ENCODE measurements at regions not wholly inside any gene's neighbourhood (a gene's known extent, or its start where the extent isn't known, plus 50 kb on each side); places are given as distances from the start of the nearest gene placed in this dataset.

GRCh38 chr13:67792151-67792676, 562.1 kb upstream of the PCDH9 start:
- Histone ChIP-seq H4K20me1 (ENCODE audit: insufficient read depth) (no peaks in the 10 kb centered on the region), H3K4me1 (ENCODE audit: insufficient read depth) (no peaks in the 10 kb centered on the region), H3K27me3 (replicated peaks; ENCODE audit: insufficient read depth) (no peaks in the 10 kb centered on the region), H3F3A (ENCODE audit: insufficient read depth) (no peaks in the 10 kb centered on the region), H3K4me3 (no peak overlapping the region), H3K9me3 (ENCODE audit: low read depth) (no peaks in the 10 kb centered on the region), H3K79me2 (ENCODE audit: insufficient read depth) (no peaks in the 10 kb centered on the region), H3K9ac (no peak overlapping the region), H3K9me2 (ENCODE audit: insufficient read depth) (no peaks in the 10 kb centered on the region), H3K4me2 (ENCODE audit: unreplicated experiment) (no peak overlapping the region), H2AFZ (no peak overlapping the region), H3K27ac (no peak overlapping the region), H3K36me3 (ENCODE audit: low read depth) (no peaks in the 10 kb centered on the region)
- TF ChIP-seq EZH2 (IDR thresholded peaks at IDR 0.05; ENCODE audit: insufficient read depth, poor library complexity, severe bottlenecking) (no peak), EZH2phosphoT487 (IDR thresholded peaks at IDR 0.05; ENCODE audit: insufficient read depth, low read depth) (no peak)
- in situ Hi-C loops (cut with MboI), result no loop called here
- DNase-seq, result no peak

- H3K36me3 ChIP-seq (ENCODE audit: low read depth), result no peaks in the 10 kb centered on the region
- no peaks in the 10 kb centered on the region for H3K4me1 ChIP-seq (ENCODE audit: insufficient read depth)
- no peak overlapping the region for H3K4me2 ChIP-seq (ENCODE audit: unreplicated experiment)
- no peaks in the 10 kb centered on the region for H3K79me2 ChIP-seq (ENCODE audit: insufficient read depth)
- DNase-seq, result no peak
- H3F3A ChIP-seq (ENCODE audit: insufficient read depth), result no peaks in the 10 kb centered on the region
- 17 to 18% methylated on average over 4 of the region's 4 CpGs for WGBS, 2 experiments (ENCODE audit: low coverage in 1 of 2, low lambda C conversion rate in 2 of 2, missing lambda C conversion rate in 2 of 2)
- H3K9me3 ChIP-seq (ENCODE audit: low read depth), result no peaks in the 10 kb centered on the region
- no peaks in the 10 kb centered on the region for H4K20me1 ChIP-seq (ENCODE audit: insufficient read depth)
- H3K27me3 ChIP-seq (replicated peaks; ENCODE audit: insufficient read depth), result no peaks in the 10 kb centered on the region
- H3K9me2 ChIP-seq (ENCODE audit: insufficient read depth), result no peaks in the 10 kb centered on the region
- no peak overlapping the region for H3K9ac ChIP-seq
- no peak overlapping the region for H3K27ac ChIP-seq
- in situ Hi-C loops (cut with MboI), result no loop called here
- H3K4me3 ChIP-seq, result no peak overlapping the region
- TF ChIP-seq EZH2phosphoT487 (IDR thresholded peaks at IDR 0.05; ENCODE audit: insufficient read depth, low read depth) (no peak), EZH2 (IDR thresholded peaks at IDR 0.05; ENCODE audit: insufficient read depth, poor library complexity, severe bottlenecking) (no peak)
- no peak overlapping the region for H2AFZ ChIP-seq
Measured at GRCh38 chr13:67791047-67791446, 560.9 kb upstream of the PCDH9 start.

GRCh38 chr13:67776151-67776550, 546.0 kb upstream of the PCDH9 start:
- Histone ChIP-seq H3F3A (ENCODE audit: insufficient read depth) (no peaks in the 10 kb centered on the region), H2AFZ (no peak overlapping the region), H3K9ac (no peak overlapping the region), H3K27ac (no peak overlapping the region), H3K9me3 (ENCODE audit: low read depth) (no peaks in the 10 kb centered on the region), H3K4me2 (ENCODE audit: unreplicated experiment) (no peak overlapping the region), H3K27me3 (replicated peaks; ENCODE audit: insufficient read depth) (no peaks in the 10 kb centered on the region), H3K36me3 (ENCODE audit: low read depth) (no peaks in the 10 kb centered on the region), H3K4me3 (no peak overlapping the region), H3K9me2 (ENCODE audit: insufficient read depth) (no peaks in the 10 kb centered on the region), H3K79me2 (ENCODE audit: insufficient read depth) (no peaks in the 10 kb centered on the region), H4K20me1 (ENCODE audit: insufficient read depth) (no peaks in the 10 kb centered on the region), H3K4me1 (ENCODE audit: insufficient read depth) (no peaks in the 10 kb centered on the region)
- 6 to 7% methylated on average over 3 of the region's 3 CpGs for WGBS, 2 experiments (ENCODE audit: low coverage in 1 of 2, low lambda C conversion rate in 2 of 2, missing lambda C conversion rate in 2 of 2)
- TF ChIP-seq EZH2phosphoT487 (IDR thresholded peaks at IDR 0.05; ENCODE audit: insufficient read depth, low read depth) (no peak), EZH2 (IDR thresholded peaks at IDR 0.05; ENCODE audit: insufficient read depth, poor library complexity, severe bottlenecking) (no peak)
- in situ Hi-C loops (cut with MboI), result no loop called here
- DNase-seq, result no peak

- no peaks in the 10 kb centered on the region for H3K27me3 ChIP-seq (replicated peaks; ENCODE audit: insufficient read depth)
- no peaks in the 10 kb centered on the region for H3F3A ChIP-seq (ENCODE audit: insufficient read depth)
- H3K9me3 ChIP-seq (ENCODE audit: low read depth), result no peaks in the 10 kb centered on the region
- H3K9ac ChIP-seq, result no peak overlapping the region
- in situ Hi-C loops (cut with MboI), result no loop called here
- no peaks in the 10 kb centered on the region for H3K79me2 ChIP-seq (ENCODE audit: insufficient read depth)
- H3K4me3 ChIP-seq, result no peak overlapping the region
- no peak overlapping the region for H3K27ac ChIP-seq
- no peaks in the 10 kb centered on the region for H3K36me3 ChIP-seq (ENCODE audit: low read depth)
- DNase-seq, result no peak
- H3K4me2 ChIP-seq (ENCODE audit: unreplicated experiment), result no peak overlapping the region
- H2AFZ ChIP-seq, result no peak overlapping the region
- no peak for TF ChIP-seq EZH2 (IDR thresholded peaks at IDR 0.05; ENCODE audit: insufficient read depth, poor library complexity, severe bottlenecking)
- no peak for TF ChIP-seq EZH2phosphoT487 (IDR thresholded peaks at IDR 0.05; ENCODE audit: insufficient read depth, low read depth)
- no peaks in the 10 kb centered on the region for H3K4me1 ChIP-seq (ENCODE audit: insufficient read depth)
- no peaks in the 10 kb centered on the region for H3K9me2 ChIP-seq (ENCODE audit: insufficient read depth)
- H4K20me1 ChIP-seq (ENCODE audit: insufficient read depth), result no peaks in the 10 kb centered on the region
Measured at GRCh38 chr13:67775359-67775758, 545.2 kb upstream of the PCDH9 start.

GRCh38 chr13:67772807-67773453, 542.8 kb upstream of the PCDH9 start:
- no peaks in the 10 kb centered on the region for H3F3A ChIP-seq (ENCODE audit: insufficient read depth)
- H3K9me2 ChIP-seq (ENCODE audit: insufficient read depth), result no peaks in the 10 kb centered on the region
- H2AFZ ChIP-seq, result no peak overlapping the region
- no peak overlapping the region for H3K4me2 ChIP-seq (ENCODE audit: unreplicated experiment)
- H3K4me3 ChIP-seq, result no peak overlapping the region
- H3K79me2 ChIP-seq (ENCODE audit: insufficient read depth), result no peaks in the 10 kb centered on the region
- H3K9me3 ChIP-seq (ENCODE audit: low read depth), result no peaks in the 10 kb centered on the region
- WGBS, 2 experiments (ENCODE audit: low coverage in 1 of 2, low lambda C conversion rate in 2 of 2, missing lambda C conversion rate in 2 of 2), result 50 to 55% methylated on average over 27 to 37 of the region's 37 CpGs
- no peak for DNase-seq
- TF ChIP-seq EZH2phosphoT487 (IDR thresholded peaks at IDR 0.05; ENCODE audit: insufficient read depth, low read depth) (no peak), EZH2 (IDR thresholded peaks at IDR 0.05; ENCODE audit: insufficient read depth, poor library complexity, severe bottlenecking) (no peak)
- no peaks in the 10 kb centered on the region for H3K36me3 ChIP-seq (ENCODE audit: low read depth)
- in situ Hi-C loops (cut with MboI), result no loop called here
- H4K20me1 ChIP-seq (ENCODE audit: insufficient read depth), result no peaks in the 10 kb centered on the region
- no peak overlapping the region for H3K27ac ChIP-seq
- H3K27me3 ChIP-seq (replicated peaks; ENCODE audit: insufficient read depth), result no peaks in the 10 kb centered on the region
- no peaks in the 10 kb centered on the region for H3K4me1 ChIP-seq (ENCODE audit: insufficient read depth)
- H3K9ac ChIP-seq, result no peak overlapping the region

Data from GM23248 (cell line).